Prostate gland (tissue), 2 donors: ENCODE measurements at regions not wholly inside any gene's neighbourhood (a gene's known extent, or its start where the extent isn't known, plus 50 kb on each side); places are given as distances from the start of the nearest gene placed in this dataset.

Source experiments
- DNase-seq: peaks from one replicate; pipeline ENCODE4 v3.0.0-alpha.2; 2019; ENCODE audit warnings: low spot score
- H3K27ac ChIP-seq, 2 donors: fragments of 200-600 bp; sonication (generic); 2 replicates each; pipeline ENCODE4 v1.5.1; 2017 to 2019
- H3K27me3 ChIP-seq: fragments of 200-600 bp; sonication (generic); replicated peaks from 2 replicates; pipeline ENCODE4 v1.5.1; 2019; ENCODE audit not compliant: insufficient read depth
- H3K36me3 ChIP-seq, 2 donors: fragments of 200-600 bp; sonication (generic); 1 replicate in 1 of 2; 2 replicates in 1 of 2; pipeline versions ENCODE4 v1.5.1 to v1.8.1; 2017 to 2019
- H3K4me1 ChIP-seq: fragments of 200-600 bp; sonication (generic); replicated peaks from 2 replicates; pipeline ENCODE4 v1.5.1; 2019
- H3K4me3 ChIP-seq, 2 donors: fragments of 200-600 bp; sonication (generic); 2 replicates each; pipeline ENCODE4 v1.5.1; 2017 to 2019
- H3K9me3 ChIP-seq: fragments of 200-600 bp; sonication (generic); 2 replicates; pipeline ENCODE4 v1.5.1; 2017
- CTCF ChIP-seq, 4 experiments: fragments of 200-600 bp in 2 of 4; fragments of 450-650 bp in 2 of 4; sonication (generic) in 2 of 4; IDR thresholded peaks; 1 replicate in 3 of 4; 2 replicates in 1 of 4; pipeline ENCODE4 v1.5.1; 2016 to 2019; ENCODE audit warnings: antibody characterized with exemption in 4 of 4, mild to moderate bottlenecking in 2 of 4, moderate library complexity in 2 of 4
- POLR2A ChIP-seq: fragments of 450-650 bp; IDR thresholded peaks from one replicate; pipeline ENCODE4 v1.6.1; 2016; ENCODE audit warnings: antibody characterized with exemption, mild to moderate bottlenecking
- POLR2AphosphoS5 ChIP-seq: sonication (generic); formaldehyde crosslinking; IDR thresholded peaks from one replicate; pipeline ENCODE4 v1.6.1; 2017; ENCODE audit warnings: antibody characterized with exemption
- WGBS: methylation state at CpG from one replicate; pipeline ENCODE4 v1.1.5; 2018; 5-methylcytosine and 5-hydroxymethylcytosine counted together
- intact Hi-C: fragments of 100-400 bp; cut with DNase I; formaldehyde crosslinking; loops from one replicate; pipeline ENCODE4 v1.14.2; 2022

- no peaks in the 10 kb centered on the region for H3K36me3 ChIP-seq
- no peak overlapping the region for H3K4me3 ChIP-seq
- no peak for DNase-seq
- H3K27me3 ChIP-seq: no peaks in the 10 kb centered on the region
- H3K9me3 ChIP-seq: no peaks in the 10 kb centered on the region
- intact Hi-C loops: no loop called here
- H3K27ac ChIP-seq: no peak overlapping the region
- WGBS: 95% methylated on average over 8 of the region's 8 CpGs
- TF ChIP-seq POLR2AphosphoS5 (no peak), CTCF (IDR thresholded peaks at IDR 0.05) (no peak), POLR2A (no peak)
- no peaks in the 10 kb centered on the region for H3K4me1 ChIP-seq
Measured at GRCh38 chr2:8024506-8024905, 657.4 kb upstream of the ID2 start.

GRCh38 chr2:8026381-8026780 is 655.5 kb upstream of the ID2 start:
- H3K4me1 ChIP-seq: no peaks in the 10 kb centered on the region
- no peaks in the 10 kb centered on the region for H3K9me3 ChIP-seq
- H3K4me3 ChIP-seq: no peak overlapping the region
- intact Hi-C loops: no loop called here
- TF ChIP-seq POLR2AphosphoS5 (no peak), CTCF (IDR thresholded peaks at IDR 0.05) (no peak), POLR2A (no peak)
- no peak overlapping the region for H3K27ac ChIP-seq
- 87% methylated on average over 4 of the region's 4 CpGs for WGBS
- H3K36me3 ChIP-seq: no peaks in the 10 kb centered on the region
- H3K27me3 ChIP-seq: no peaks in the 10 kb centered on the region
- DNase-seq: no peak

GRCh38 chr2:8027387-8027786 is 654.5 kb upstream of the ID2 start:
- H3K9me3 ChIP-seq: no peaks in the 10 kb centered on the region
- WGBS: 94% methylated on average over 11 of the region's 11 CpGs

GRCh38 chr2:8028036-8028435 is 653.8 kb upstream of the ID2 start:
- TF ChIP-seq POLR2AphosphoS5 (no peak), POLR2A (no peak), CTCF (IDR thresholded peaks at IDR 0.05) (no peak)
- 96% methylated on average over 21 of the region's 21 CpGs for WGBS
- H3K9me3 ChIP-seq: no peaks in the 10 kb centered on the region
- DNase-seq: no peak
- no peaks in the 10 kb centered on the region for H3K27me3 ChIP-seq
- H3K27ac ChIP-seq: no peak overlapping the region
- H3K4me1 ChIP-seq: no peaks in the 10 kb centered on the region
- no peaks in the 10 kb centered on the region for H3K36me3 ChIP-seq
- H3K4me3 ChIP-seq: no peak overlapping the region
- intact Hi-C loops: no loop called here

More at GRCh38 chr2:8027387-8027786, 654.5 kb upstream of the ID2 start:
- no peak overlapping the region for H3K4me3 ChIP-seq
- TF ChIP-seq POLR2AphosphoS5: no peak
- no peak for TF ChIP-seq POLR2A
- no peak for TF ChIP-seq CTCF (IDR thresholded peaks at IDR 0.05)
- intact Hi-C loops: no loop called here
- no peaks in the 10 kb centered on the region for H3K36me3 ChIP-seq
- H3K27ac ChIP-seq: no peak overlapping the region
- no peak for DNase-seq
- no peaks in the 10 kb centered on the region for H3K27me3 ChIP-seq
- no peaks in the 10 kb centered on the region for H3K4me1 ChIP-seq

GRCh38 chr2:8028436-8028835 is 653.4 kb upstream of the ID2 start:
- Histone ChIP-seq H3K27ac (no peak overlapping the region), H3K4me1 (no peaks in the 10 kb centered on the region), H3K27me3 (no peaks in the 10 kb centered on the region), H3K9me3 (no peaks in the 10 kb centered on the region), H3K36me3 (no peaks in the 10 kb centered on the region), H3K4me3 (no peak overlapping the region)
- WGBS: 97% methylated on average over 8 of the region's 8 CpGs
- TF ChIP-seq POLR2A: no peak
- no peak for TF ChIP-seq POLR2AphosphoS5
- no peak for TF ChIP-seq CTCF (IDR thresholded peaks at IDR 0.05)
- intact Hi-C loops: no loop called here
- no peak for DNase-seq
